HG03159 (cell line): ENCODE measurements at regions not wholly inside any gene's neighbourhood (a gene's known extent, or its start where the extent isn't known, plus 50 kb on each side); places are given as distances from the start of the nearest gene placed in this dataset.
"Not testable (repeated sequence)": the region's sequence is repeated elsewhere in the genome, so short reads cannot be mapped to it uniquely, and the experiment has no call there.

ENCODE experiments used
- ATAC-seq: cut with Tn5 transposase; IDR thresholded peaks from one replicate; pipeline ENCODE4 v1.9.1; 2021; ENCODE audit warnings: mild to moderate bottlenecking, moderate library complexity; ENCODE audit not compliant: unreplicated experiment

DNA sequence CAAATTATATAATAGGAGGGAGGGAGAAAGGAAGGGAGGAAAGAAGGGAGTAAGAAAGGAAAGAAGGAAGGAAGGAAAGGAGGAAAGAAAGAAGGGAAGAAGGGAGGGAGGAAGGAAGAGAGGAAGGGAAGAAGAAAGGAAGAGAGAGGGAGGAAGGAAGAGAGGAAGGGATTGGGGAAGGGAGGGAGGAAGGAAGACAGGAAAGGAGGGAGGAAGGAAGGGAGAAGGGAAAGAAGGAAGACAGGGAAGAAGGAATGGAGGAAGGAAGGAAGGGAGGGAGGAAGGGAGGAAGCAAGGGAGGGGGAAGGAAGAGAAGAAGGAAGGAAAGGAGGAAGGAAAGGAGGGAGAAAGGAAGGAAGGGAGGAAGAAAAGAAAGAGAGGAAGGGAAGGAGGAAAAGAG, 660.5 kb downstream of the EPM2A start:
- ATAC-seq, result no peak

DNA sequence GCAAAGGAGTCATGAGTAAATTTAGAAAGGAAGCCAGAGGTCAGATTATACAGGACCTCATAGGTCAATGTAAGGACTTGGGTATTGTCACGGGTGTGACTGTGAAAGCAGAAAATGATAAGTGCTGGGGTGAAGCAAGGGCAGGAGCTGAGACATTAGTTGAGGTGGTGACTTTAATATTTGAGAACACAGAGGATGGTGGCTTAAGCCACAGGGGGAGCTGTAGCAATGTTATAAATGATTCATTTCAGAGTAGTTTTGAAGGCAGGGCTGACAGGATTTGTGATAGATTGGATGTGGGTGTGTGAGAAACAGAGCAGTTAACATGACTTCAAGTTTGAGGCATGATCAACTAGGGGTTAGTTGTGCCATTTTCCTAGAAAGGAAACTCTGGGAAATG, 659.9 kb downstream of the EPM2A start:
- ATAC-seq, result peak; percentile 70

DNA sequence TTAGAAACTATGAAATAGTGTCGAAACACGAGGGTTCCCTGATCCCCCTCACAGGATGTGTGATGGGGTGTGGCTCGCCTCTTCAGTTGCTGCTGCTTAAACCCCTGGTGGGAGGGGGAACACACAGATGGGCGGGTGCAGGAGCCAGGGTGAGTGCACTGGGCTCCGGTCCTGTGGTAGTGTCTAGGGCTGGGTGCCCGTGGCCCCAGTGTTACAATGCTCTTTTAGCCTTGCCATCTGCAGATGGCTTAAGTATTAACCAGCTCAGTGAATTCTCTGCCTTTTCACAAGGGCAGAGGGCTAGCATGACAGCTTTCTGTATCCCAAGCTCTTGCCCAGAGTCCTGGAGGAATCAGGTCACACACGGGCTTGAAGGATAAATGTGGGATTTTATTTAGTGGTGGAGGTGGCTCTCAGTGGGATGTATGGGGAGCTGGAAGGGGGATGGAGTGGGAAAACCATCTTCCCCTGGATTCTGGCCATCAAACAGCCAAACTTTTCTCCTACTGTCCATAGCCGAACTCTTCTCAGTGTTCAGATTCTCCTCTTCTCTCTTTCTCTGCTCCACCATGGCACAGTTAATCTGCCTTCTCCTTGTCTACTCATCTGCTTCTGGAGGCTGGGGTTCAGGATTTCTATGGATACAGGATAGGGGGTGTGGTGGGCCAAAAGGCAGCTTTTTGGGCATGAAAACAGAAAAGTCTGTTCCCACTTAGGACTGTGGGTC, 659.0 kb downstream of the EPM2A start:
- no peak for ATAC-seq

DNA sequence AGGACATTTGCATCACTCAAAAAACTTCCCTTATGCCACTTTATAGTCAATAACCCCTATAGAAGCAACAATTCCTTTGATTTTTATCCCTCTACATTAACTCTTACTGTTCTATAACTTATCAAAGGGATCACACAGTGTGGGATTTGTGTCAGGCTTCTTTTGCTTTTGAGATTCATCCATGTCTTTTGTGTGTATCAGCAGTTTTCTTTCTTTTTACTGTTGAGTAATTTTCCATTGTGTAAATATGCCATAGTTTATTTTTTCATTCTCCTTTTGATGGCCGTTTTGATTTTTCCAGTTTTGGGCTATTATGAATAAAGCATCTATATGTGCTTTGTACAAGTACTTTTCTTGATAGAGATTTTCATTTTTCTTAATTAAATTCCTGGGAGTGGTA, 657.9 kb downstream of the EPM2A start:
- ATAC-seq, result no peak

DNA sequence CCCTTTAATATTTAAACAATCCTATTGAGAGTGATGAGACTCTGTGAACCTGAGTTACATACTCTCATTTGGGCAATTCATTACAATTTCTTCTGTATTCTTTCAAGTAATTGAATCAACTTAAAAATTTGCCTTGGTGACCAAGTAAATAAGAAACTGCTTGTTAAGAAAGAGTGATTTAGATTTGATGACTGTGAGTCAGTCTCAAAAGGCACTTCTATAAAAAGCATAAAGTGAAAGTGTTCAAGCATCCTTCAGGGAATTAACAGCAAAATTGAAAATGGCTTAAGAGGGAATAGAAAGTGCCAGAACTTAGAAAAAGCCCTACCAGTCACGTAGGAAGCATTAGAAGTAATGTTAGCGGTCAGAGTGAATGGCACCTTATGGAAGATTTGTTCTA, 654.7 kb downstream of the EPM2A start:
- no peak for ATAC-seq

DNA sequence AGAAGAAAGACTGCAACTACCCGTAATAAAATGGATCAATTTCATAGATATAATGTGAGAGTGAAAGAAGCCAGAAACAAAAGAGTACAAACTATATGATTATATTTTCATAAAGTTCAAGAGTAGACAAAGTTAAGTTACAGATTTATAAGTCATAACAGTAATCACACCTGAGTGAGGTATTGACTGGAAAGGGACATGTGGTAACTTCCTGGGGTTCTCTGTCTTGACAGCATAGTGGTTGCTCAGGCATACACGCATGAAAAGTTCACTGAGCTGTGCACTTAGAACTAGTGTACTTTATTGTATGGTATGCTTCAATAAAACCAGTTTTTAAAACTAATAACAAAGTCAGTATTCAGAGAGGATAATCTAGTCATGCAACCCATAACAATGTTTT, 653.6 kb downstream of the EPM2A start:
- no peak for ATAC-seq

DNA sequence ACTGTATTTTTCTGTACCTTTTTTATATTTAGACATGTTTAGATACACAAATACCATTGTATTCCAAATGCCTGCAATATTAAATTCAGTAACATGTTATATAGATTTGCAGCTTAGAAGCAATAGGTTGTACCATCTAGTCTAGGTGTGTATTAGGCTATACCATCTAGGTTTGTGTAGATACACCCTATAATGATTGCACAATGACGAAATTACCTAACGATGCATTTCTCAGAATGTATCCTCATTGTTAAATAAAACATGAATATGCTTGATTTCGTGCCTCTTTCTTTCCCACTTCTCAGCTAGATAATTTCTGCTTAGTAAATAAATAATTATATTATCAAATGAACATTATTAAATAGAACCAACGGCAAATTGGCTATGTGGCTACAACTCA, 653.0 kb downstream of the EPM2A start:
- no peak for ATAC-seq

DNA sequence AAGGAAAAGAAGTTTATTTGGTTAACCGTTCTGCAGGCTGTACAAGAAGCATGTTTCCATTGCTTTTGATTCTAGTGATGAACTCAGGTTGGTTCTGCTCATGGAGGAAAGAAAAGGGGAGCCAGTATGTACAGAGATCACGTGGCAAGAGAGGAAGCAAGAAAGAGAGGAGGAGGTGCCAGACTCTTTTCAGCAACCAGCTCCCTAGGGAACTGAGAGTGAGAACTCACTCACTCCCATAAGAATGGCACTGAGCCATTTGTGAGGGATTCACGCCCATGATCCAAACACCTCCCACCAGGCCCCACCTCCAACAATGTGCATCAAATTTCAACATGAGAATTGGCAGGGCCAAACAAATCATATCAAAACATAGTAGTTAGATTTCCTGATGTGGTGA, 649.1 kb downstream of the EPM2A start:
- peak; percentile 41 for ATAC-seq

DNA sequence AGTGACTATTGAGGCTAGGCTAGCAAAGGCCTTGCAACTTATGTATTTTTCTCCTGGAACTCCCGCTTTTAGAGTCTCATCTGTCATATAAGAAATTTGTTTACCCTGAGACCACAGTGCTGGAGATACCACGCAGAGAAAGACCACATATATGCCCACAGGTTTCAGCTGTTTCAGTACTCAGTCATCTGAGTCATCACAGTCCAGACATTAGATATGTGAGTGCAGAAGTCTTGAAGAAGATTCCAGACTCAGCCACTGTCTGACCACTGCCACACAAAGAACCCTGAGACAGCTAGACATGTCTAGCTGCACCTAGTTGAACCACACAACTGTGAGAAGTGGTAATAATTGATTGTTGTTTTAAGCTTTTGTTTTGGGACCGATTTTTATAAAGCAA, 648.3 kb downstream of the EPM2A start:
- no peak for ATAC-seq

DNA sequence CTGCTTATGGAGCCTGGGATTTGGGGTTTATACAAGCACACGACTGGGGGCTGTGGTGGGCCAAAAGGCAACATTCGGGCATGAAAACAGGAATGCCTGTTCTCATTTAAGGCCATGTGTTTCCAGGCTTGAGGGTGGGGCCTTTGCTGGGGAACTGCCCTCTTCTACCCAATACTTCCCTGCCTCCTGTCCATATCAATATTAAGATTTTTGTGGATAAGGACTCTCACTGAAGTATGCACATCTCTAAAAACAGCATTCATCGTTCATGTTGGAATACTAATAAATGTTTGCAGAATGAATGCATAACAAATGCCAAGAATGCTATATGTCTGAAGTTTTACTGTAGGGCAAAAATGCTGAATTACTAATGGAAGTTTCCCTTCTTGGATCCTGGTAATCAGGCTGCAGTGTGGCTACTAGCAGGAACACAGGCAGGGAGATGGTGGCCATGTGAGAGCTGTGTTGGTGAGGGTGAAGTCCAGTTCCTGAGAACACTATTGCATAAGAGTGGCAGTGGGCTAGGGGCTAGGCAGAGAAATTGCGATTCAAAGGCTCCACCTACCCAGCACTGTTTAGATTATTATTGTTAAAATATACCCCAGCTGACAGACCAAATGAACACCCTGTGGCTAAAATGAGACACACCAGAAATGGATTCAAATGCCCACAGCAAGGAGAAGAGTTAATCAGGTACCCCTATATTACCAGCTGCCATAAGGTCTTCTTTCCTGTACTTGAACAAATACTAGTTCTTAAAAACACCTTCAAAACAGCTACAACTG, 644.3 kb downstream of the EPM2A start:
- no peak for ATAC-seq

DNA sequence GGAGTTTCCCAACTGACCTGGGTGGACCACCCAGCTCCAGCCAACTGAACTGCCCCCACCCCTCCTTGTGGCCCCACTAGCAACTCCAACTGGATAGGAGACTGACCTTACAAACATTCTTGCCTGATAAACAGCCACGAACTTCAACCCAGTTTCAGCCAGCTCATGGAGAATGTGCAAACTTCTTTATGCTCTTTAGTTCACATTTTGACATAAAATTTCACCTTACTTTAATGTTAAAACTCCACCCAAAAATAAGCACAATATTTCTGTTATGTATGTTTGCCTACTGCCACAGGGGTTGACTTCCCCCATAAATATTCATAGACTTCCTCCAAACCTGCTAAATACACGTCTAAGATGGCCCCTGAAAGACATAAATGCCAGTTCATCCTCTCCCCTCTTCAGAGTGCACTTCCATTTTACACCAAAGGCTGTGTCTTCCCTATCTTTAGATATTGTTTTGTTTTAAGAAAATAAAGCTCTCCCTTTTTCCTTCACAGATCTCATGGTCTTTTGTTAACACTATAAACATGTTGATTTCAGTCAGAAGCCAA, 643.7 kb downstream of the EPM2A start:
- ATAC-seq, result no peak

DNA sequence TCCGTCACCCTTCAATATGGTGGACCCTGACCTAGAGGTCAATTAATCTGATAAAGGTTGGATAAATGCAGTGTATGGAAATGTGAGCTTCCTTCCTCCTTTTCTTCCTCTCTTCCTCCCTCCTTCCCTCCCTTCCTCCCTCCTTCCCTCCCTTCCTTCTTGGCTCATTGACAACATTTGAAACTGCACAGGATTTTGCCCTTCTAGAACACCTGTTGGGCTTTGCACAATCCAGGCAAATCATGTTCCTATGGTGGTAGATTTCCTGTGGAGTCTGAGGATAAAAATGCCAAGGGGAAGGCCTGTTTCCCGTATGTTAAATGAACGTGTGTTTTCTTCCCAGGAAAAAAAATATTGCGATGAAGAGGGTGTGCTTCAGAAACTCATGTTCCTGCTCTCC, 642.8 kb downstream of the EPM2A start:
- ATAC-seq, result no peak

DNA sequence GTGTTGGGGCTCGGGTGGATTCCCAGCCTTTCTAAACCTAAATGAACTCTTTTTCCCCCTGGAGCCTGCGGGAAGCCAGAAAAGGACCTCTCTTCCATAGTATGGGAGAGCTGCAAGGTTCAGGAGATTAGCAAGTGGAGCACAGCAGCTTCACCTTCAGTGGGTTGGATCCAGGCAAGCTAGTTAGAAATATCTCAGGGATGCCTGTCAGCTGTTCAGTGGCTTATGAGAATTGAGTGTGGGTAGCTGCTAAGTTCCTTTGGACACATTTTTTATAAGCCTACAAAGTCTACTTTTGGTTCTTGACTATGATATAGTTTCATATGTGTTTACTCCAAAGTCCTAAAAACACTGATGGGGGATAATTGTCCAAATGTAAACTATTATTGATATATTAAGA, 642.1 kb downstream of the EPM2A start:
- no peak for ATAC-seq

DNA sequence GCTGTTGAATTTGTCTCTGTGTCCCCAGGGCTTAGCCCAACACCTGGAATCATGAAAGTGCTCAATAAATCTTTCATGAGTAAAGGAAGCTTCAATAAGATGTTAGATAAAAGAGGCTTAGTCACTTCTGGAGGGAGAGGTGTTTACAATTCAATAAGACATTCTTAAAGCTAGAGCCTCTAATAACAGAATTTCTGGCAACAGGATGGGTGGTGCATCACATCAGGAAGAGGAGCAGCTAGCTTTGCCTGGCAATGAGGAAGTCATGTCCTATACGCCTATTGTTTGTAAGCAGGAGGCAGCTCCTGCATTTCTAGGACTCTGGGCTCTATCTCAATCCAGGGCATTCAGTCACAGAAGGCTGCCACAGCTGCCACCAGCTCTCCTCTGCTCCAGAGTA, 638.5 kb downstream of the EPM2A start:
- ATAC-seq, result no peak

DNA sequence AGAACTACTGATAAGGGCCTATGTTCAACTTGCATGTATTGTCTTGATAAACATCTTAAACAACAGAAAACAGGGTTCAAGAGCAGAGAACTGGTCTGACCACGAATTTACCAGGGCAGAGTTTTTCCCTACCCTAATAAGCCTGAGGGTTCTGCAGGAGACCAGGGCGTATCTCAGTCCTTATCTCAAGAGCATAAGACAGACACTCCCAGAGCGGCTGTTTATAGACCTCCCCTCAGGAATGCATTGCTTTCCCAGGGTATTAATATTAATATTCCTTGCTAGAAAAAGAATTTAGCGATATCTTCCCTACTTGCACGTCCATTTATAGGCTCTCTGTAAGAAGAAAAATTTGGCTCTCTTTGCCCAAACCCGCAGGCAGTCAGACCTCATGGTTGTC, 637.2 kb downstream of the EPM2A start:
- not testable (repeated sequence) for ATAC-seq

DNA sequence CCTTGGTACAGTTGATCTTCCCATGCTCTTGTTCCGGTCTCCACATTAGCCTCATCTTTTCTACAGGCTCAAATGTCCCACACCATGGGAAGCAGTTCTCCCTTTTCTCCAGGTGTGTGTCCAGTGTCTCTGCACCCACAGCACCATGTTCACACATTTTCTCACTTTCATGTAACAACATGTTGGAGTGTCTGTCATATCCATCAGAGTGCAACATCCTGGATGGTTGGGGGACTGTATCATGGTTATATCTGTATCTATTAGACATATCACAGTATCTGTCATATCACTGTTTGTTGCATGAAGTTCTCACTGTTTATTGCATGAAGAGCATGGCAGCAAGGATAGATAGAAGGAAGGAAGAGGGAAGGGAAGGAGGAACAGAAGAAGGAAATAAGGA, 635.6 kb downstream of the EPM2A start:
- ATAC-seq, result no peak

DNA sequence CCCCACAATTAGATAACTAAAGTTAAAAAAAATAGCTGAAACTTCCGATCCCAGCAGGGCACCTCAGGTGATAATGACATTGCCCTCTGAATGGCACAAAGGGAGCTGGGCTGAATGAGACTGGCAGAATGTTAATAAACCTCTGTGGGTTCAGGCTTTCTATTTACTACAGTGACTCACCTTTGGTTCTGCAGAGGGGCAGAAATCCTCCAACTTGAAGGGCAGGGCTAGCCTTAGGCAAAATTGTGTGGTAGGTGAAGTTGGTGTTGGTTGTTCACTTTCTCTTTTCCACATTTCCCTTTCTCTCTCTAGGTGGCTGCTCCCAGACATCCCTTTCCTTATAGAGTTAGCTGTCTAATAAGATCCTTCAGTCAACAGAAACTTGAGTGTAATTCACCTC, 625.2 kb downstream of the EPM2A start:
- ATAC-seq, result no peak

DNA sequence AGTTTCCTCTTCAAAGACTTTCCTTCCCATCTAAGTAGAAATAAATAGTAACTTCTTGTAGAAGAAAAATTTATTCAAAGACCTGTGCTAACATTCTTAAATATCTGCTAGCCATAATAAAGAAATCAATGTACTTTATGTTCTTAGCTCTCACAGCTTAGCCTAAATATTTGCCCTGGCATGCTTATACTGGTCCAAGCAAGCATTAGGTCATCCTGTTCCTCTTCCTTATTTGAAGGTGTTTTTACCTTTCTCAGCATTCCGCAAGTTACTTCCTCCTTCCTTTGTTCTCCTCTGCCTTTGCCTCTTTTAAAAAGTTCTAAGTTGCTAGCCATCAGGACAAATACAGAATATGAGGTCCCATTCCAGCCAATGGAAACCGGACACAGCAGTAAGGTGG, 623.9 kb downstream of the EPM2A start:
- not testable (repeated sequence) for ATAC-seq

DNA sequence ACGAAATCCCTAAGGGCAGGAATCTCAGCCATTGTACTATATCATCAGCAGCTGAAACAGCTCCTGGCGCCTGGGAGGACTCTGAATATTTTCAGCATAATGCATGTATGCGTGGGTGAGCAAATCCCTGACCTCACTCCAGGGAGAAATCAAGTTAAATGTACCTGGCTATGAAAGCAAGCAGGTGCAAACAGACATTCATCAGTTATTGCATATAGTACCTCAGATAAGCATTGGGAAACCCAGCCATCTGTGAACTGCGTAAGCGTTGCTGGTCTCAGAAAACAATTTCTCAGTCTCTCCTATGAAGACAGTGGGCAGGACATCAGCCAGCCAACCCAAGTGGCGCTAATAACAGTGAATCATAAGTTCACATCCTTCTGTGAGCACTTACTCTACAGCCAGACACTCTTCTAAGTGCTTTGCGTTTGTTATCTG, 622.6 kb downstream of the EPM2A start:
- no peak for ATAC-seq

DNA sequence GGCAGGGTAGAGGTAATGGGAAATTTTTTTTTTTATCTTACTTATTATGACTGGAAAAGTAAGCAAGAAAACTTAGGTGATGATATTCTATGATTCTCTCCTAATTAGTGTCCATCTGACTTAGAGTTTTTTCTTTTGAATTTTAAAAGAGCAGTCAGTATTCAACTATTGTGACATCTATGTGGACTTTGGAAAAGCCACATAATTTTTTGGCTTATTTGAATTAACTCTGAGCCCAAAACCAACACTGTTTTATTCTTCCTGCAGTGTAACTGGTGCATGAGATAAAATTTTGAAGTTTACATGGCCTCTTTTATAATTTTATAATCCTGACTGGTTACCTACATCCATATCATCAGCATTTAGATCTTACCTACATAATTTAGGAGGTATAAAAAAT, 619.7 kb downstream of the EPM2A start:
- ATAC-seq, result no peak

DNA sequence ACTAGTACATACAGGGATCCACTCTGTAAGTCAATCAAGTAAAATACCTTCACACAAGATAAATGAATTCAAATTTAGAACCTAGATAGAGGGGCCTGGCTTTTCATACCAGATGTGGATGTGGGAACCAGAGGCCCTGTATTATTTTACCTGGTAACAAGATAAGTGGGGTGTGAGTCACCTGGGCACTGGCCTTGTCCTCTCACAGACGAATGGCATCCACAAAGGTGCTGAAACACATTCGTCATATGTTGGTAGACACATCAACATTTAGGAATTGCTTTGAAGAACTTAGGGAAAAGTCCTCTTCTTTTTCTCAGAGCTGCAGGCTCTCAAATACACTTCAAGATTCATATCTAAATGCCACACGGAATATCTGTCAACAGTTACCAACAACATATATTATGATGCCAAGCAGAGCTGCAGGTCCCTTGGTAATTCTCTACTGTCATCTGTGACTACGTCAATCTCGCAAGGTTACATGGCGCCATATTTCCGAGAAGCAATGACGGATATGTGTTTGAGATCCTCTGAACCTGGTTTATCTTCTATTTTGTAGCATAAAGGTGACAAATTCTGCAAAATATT, 618.6 kb downstream of the EPM2A start:
- no peak for ATAC-seq

DNA sequence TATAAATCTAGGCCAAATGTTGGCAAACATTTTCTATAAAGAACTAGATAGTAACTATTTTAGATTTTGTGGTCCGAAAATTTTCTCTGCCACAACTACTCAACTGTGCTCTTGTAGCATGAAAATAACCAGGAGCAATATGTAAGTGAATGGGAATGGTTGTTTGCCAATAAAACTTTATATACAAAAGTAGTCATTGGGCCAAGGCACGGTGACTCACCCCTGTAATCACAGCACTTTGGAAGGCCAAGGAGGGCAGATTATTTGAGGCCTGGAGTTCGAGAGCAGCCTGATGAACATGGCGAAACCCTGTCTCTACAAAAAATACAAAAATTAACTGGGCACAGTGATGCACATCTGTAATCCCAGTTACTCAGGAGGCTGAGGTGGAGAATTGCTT, 617.1 kb downstream of the EPM2A start:
- ATAC-seq, result no peak
